ENCODE measurements at regions not wholly inside any gene's neighbourhood (a gene's known extent, or its start where the extent isn't known, plus 50 kb on each side); places are given as distances from the start of the nearest gene placed in this dataset.
A peak's percentile ranks its signal among the peaks of the same experiment; 100 is the strongest.

GRCh38 chr1:209432443-209432825 is 151.1 kb upstream of the CAMK1G start:
- DNase-seq (ENCODE audit: low spot score), result no peak
- no peak for TF ChIP-seq CTCF (IDR thresholded peaks at IDR 0.05)
- ATAC-seq (ENCODE audit: low FRiP score), result no peak

GRCh38 chr1:209433649-209434031 is 149.9 kb upstream of the CAMK1G start:
- no peak for TF ChIP-seq CTCF (IDR thresholded peaks at IDR 0.05)
- ATAC-seq (ENCODE audit: low FRiP score) (no peak), DNase-seq (ENCODE audit: low spot score) (no peak)

- ATAC-seq (ENCODE audit: low FRiP score), result peak; percentile 74
- TF ChIP-seq CTCF (IDR thresholded peaks at IDR 0.05), result no peak
- DNase-seq (ENCODE audit: low spot score), result no peak
Observed at GRCh38 chr1:209434066-209434465, 149.4 kb upstream of the CAMK1G start.

GRCh38 chr1:209434631-209435217 is 148.8 kb upstream of the CAMK1G start:
- ATAC-seq (ENCODE audit: low FRiP score) (no peak), DNase-seq (ENCODE audit: low spot score) (no peak)
- TF ChIP-seq CTCF (IDR thresholded peaks at IDR 0.05), result no peak

- TF ChIP-seq CTCF (IDR thresholded peaks at IDR 0.05), result peak in 1 of 3 donors; percentile 31
- DNase-seq (ENCODE audit: low spot score) (peak; percentile 58), ATAC-seq (ENCODE audit: low FRiP score) (peak; percentile 76)
Observed at GRCh38 chr1:209435654-209436566, 147.6 kb upstream of the CAMK1G start.

GRCh38 chr1:209439828-209440227 is 143.7 kb upstream of the CAMK1G start:
- TF ChIP-seq CTCF (IDR thresholded peaks at IDR 0.05), result no peak
- no peak for ATAC-seq (ENCODE audit: low FRiP score)

More at GRCh38 chr1:209439828-209440227, 143.7 kb upstream of the CAMK1G start:
- no peak for DNase-seq (ENCODE audit: low spot score)
